HepG2 (cell line): ENCODE measurements at regions not wholly inside any gene's neighbourhood (a gene's known extent, or its start where the extent isn't known, plus 50 kb on each side); places are given as distances from the start of the nearest gene placed in this dataset.

Experiments used
- ARID2 ChIP-seq: sonication (generic); formaldehyde crosslinking; IDR thresholded peaks from 2 replicates; pipeline ENCODE4 v1.8.1; 2022; ENCODE audit warnings: mild to moderate bottlenecking, missing genetic modification reagents, borderline replicate concordance
- CCDC6 ChIP-seq: sonication (generic); formaldehyde crosslinking; IDR thresholded peaks from 2 replicates; pipeline ENCODE4 v1.8.1; 2022; ENCODE audit warnings: mild to moderate bottlenecking, missing genetic modification reagents, moderate library complexity
- FLYWCH1 ChIP-seq: sonication (generic); formaldehyde crosslinking; IDR thresholded peaks from 2 replicates; pipeline ENCODE4 v1.8.1; 2023; ENCODE audit warnings: mild to moderate bottlenecking, missing genetic modification reagents
- FOSL1 ChIP-seq: sonication (generic); formaldehyde crosslinking; IDR thresholded peaks from 2 replicates; pipeline ENCODE4 v1.9.0; 2021; ENCODE audit warnings: missing genetic modification reagents, borderline replicate concordance
- HINFP ChIP-seq: sonication (generic); formaldehyde crosslinking; IDR thresholded peaks from 2 replicates; pipeline ENCODE4 v1.4.0; 2020; ENCODE audit warnings: low read depth, mild to moderate bottlenecking, missing genetic modification reagents
- HNRNPL ChIP-seq: fragments of 200-400 bp; formaldehyde crosslinking; IDR thresholded peaks from 2 replicates; pipeline ENCODE4 v1.6.1; 2017; ENCODE audit warnings: mild to moderate bottlenecking, low read depth, low read length
- NCOA1 ChIP-seq: sonication (generic); formaldehyde crosslinking; IDR thresholded peaks from 2 replicates; pipeline ENCODE4 v1.9.0; 2021; ENCODE audit warnings: missing genetic modification reagents
- NR2C2 ChIP-seq: sonication (generic); formaldehyde crosslinking; IDR thresholded peaks from 2 replicates; pipeline ENCODE4 v1.4.0; 2020; ENCODE audit warnings: missing genetic modification reagents, mild to moderate bottlenecking, moderate library complexity, borderline replicate concordance
- NR2F1 ChIP-seq, 2 experiments: fragments of 450-650 bp in 1 of 2; formaldehyde crosslinking in 1 of 2; IDR thresholded peaks; 2 replicates each; pipeline versions ENCODE4 v1.5.0 to v1.6.1; 2016 to 2020; ENCODE audit warnings: mild to moderate bottlenecking in 1 of 2, missing compliant biosample characterization in 1 of 2, missing genetic modification reagents in 1 of 2, moderate library complexity in 1 of 2
- REPIN1 ChIP-seq: sonication (generic); formaldehyde crosslinking; IDR thresholded peaks from 2 replicates; pipeline ENCODE4 v1.8.0; 2022; ENCODE audit warnings: missing genetic modification reagents, low read depth, mild to moderate bottlenecking, borderline replicate concordance
- RFXAP ChIP-seq: sonication (generic); formaldehyde crosslinking; IDR thresholded peaks from 2 replicates; pipeline ENCODE4 v1.4.0; 2020; ENCODE audit warnings: missing genetic modification reagents, borderline replicate concordance
- SMC3 ChIP-seq: IDR thresholded peaks from 2 replicates; pipeline ENCODE4 v1.6.1; 2011; ENCODE audit warnings: low read length, improper control_type of control experiment
- ZBTB38 ChIP-seq: sonication (generic); formaldehyde crosslinking; IDR thresholded peaks from 2 replicates; pipeline ENCODE4 v1.5.1; 2020; ENCODE audit warnings: mild to moderate bottlenecking, missing genetic modification reagents
- ZNF232 ChIP-seq: sonication (generic); formaldehyde crosslinking; IDR thresholded peaks from 2 replicates; pipeline ENCODE4 v1.4.0; 2020; ENCODE audit warnings: missing genetic modification reagents, borderline replicate concordance
- ZNF318 ChIP-seq: sonication (generic); formaldehyde crosslinking; IDR thresholded peaks from 2 replicates; pipeline ENCODE4 v1.4.0; 2020; ENCODE audit warnings: mild to moderate bottlenecking, missing genetic modification reagents
- ZNF557 ChIP-seq: sonication (generic); formaldehyde crosslinking; IDR thresholded peaks from 2 replicates; pipeline ENCODE4 v1.4.0; 2020; ENCODE audit warnings: missing genetic modification reagents
- ZNF619 ChIP-seq: sonication (generic); formaldehyde crosslinking; IDR thresholded peaks from 2 replicates; pipeline ENCODE4 v1.4.0; 2020; ENCODE audit warnings: mild to moderate bottlenecking, missing genetic modification reagents
- ZNF737 ChIP-seq: sonication (generic); formaldehyde crosslinking; IDR thresholded peaks from 2 replicates; pipeline ENCODE4 v1.5.0; 2020; ENCODE audit warnings: missing genetic modification reagents, mild to moderate bottlenecking, borderline replicate concordance
- TF ChIP-seq, protein P1 (sequence below): sonication (generic); formaldehyde crosslinking; IDR thresholded peaks from 2 replicates; pipeline ENCODE4 v1.4.0; 2020; ENCODE audit warnings: missing genetic modification reagents, borderline replicate concordance

- TF ChIP-seq ZNF619 (no peak), ZNF737 (CRISPR knock-in tag) (no peak; the same call in 1 of the 2 replicates), NCOA1 (CRISPR knock-in tag) (0 out of 2 replicates have a peak, but pooled peaks have one; percentile 61), ZNF557 (CRISPR knock-in tag) (no peak), RFXAP (CRISPR knock-in tag) (0 out of 2 replicates have a peak, but pooled peaks have one; percentile 50), ARID2 (CRISPR knock-in tag) (no peak), ZBTB38 (no peak), ZNF232 (CRISPR knock-in tag) (peak; percentile 67; the same call in 1 of the 2 replicates), FOSL1 (no peak), NR2C2 (peak; percentile 52; the same call in 1 of the 2 replicates), HNRNPL (no peak), HINFP (CRISPR knock-in tag) (no peak), SMC3 (no peak), NR2F1 (CRISPR knock-in tag; IDR thresholded peaks at IDR 0.05) (peak; percentile 72 to 83; a peak in 3 of 4 replicates), FLYWCH1 (CRISPR knock-in tag) (no peak), REPIN1 (CRISPR knock-in tag) (peak; percentile 67; the same call in 1 of the 2 replicates), ZNF318 (CRISPR knock-in tag) (no peak), CCDC6 (CRISPR knock-in tag) (no peak; the same call in 1 of the 2 replicates)
- TF ChIP-seq, protein P1, sequence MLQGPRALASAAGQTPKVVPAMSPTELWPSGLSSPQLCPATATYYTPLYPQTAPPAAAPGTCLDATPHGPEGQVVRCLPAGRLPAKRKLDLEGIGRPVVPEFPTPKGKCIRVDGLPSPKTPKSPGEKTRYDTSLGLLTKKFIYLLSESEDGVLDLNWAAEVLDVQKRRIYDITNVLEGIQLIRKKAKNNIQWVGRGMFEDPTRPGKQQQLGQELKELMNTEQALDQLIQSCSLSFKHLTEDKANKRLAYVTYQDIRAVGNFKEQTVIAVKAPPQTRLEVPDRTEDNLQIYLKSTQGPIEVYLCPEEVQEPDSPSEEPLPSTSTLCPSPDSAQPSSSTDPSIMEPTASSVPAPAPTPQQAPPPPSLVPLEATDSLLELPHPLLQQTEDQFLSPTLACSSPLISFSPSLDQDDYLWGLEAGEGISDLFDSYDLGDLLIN: no peak
These were observed 117.1 kb upstream of the COX10 start (continued) for GRCh38 chr17:13952009-13952750.
